ENCODE measurements at regions not wholly inside any gene's neighbourhood (a gene's known extent, or its start where the extent isn't known, plus 50 kb on each side); places are given as distances from the start of the nearest gene placed in this dataset.

DNA sequence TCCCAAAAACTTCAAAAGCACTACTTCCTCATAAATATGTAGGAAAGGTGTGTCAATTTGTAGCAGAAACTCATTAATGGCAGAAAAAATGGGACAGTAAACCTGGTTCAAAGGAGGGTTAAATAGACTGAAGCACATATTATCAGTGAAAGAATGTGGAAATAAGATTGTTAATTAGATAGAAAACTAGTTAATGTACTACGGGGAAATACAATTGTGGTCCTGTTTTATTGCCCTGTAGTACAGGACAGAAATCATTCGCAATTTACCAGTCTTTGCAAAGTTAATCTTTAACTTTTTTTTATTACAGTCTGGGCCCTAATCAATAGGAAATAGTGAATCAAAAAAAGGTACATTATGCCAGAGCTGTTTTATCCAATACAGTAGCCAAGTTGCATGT lies 82.0 kb upstream of the PAK5 start:
- Mint-ChIP-seq H3K9me3 (no peaks in the 10 kb centered on the region), H3K4me1 (no peaks in the 10 kb centered on the region), H3K27ac (no peak overlapping the region), H3K4me3 (no peak overlapping the region), H3K36me3 (ENCODE audit: low read depth) (no peaks in the 10 kb centered on the region), H3K27me3 (ENCODE audit: insufficient read depth) (no peaks in the 10 kb centered on the region)
- Histone ChIP-seq H3K9ac (ENCODE audit: extremely low read depth, low read length, poor library complexity, severe bottlenecking) (no peak overlapping the region), H3K4me3 (ENCODE audit: low read length) (no peak overlapping the region), H3K9me3 (ENCODE audit: control insufficient read depth, low read length) (no peaks in the 10 kb centered on the region), H3K27me3 (ENCODE audit: control insufficient read depth, insufficient read depth, low read length, poor library complexity, severe bottlenecking) (no peaks in the 10 kb centered on the region), H3K4me1 (ENCODE audit: control insufficient read depth, insufficient read depth, low read length) (no peaks in the 10 kb centered on the region), H3K36me3 (ENCODE audit: control insufficient read depth, insufficient read depth, low read length) (no peaks in the 10 kb centered on the region), H3K27ac (ENCODE audit: low read depth, low read length) (no peak overlapping the region)
- 82 to 86% methylated on average over 1 to 2 of the region's 2 CpGs for WGBS, 2 experiments (ENCODE audit: insufficient coverage in 1 of 2, insufficient read length in 1 of 2)
- no peak for DNase-seq
- TF ChIP-seq, protein P1, sequence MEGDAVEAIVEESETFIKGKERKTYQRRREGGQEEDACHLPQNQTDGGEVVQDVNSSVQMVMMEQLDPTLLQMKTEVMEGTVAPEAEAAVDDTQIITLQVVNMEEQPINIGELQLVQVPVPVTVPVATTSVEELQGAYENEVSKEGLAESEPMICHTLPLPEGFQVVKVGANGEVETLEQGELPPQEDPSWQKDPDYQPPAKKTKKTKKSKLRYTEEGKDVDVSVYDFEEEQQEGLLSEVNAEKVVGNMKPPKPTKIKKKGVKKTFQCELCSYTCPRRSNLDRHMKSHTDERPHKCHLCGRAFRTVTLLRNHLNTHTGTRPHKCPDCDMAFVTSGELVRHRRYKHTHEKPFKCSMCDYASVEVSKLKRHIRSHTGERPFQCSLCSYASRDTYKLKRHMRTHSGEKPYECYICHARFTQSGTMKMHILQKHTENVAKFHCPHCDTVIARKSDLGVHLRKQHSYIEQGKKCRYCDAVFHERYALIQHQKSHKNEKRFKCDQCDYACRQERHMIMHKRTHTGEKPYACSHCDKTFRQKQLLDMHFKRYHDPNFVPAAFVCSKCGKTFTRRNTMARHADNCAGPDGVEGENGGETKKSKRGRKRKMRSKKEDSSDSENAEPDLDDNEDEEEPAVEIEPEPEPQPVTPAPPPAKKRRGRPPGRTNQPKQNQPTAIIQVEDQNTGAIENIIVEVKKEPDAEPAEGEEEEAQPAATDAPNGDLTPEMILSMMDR (conservative IDR thresholded peaks at IDR 0.05), result no peak

DNA sequence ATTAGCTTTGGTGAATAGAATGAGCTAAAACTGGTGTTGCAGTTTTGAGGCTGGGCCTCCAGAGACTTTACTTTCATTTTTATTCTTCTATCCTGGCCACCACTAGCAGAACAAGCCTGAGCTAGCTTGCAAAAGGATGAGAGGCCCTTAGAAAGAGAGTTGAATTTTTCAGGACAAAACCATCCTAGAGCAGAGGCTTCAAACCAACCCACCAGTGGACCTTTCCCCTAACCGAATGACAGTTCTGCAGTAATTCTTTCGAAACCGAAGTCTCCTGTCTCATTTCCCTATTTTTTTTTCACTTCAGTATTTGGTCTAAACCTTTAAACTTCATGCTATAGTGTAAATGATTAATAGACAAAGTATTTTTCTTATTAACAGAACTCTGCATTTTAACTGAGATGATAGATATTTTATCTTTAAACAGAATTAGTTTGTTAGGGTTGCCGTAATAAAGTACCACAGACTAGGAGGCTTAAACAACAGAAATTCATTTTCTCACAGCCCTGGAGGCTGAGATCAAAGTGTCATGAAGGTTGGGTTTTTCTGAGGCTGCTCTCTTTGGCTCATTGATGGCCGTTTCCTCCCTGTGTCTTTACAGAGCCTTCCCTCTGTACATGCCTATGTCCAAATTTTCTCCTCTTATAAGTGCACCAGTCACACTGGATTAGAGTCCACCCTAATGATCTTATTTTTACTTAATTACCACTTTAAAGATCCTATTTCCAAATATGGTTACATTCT lies 80.6 kb upstream of the PAK5 start:
- Histone ChIP-seq H3K4me3 (ENCODE audit: low read length) (no peak overlapping the region), H3K36me3 (ENCODE audit: control insufficient read depth, insufficient read depth, low read length) (no peaks in the 10 kb centered on the region), H3K9me3 (ENCODE audit: control insufficient read depth, low read length) (no peaks in the 10 kb centered on the region), H3K27me3 (ENCODE audit: control insufficient read depth, insufficient read depth, low read length, poor library complexity, severe bottlenecking) (no peaks in the 10 kb centered on the region), H3K4me1 (ENCODE audit: control insufficient read depth, insufficient read depth, low read length) (no peaks in the 10 kb centered on the region), H3K27ac (ENCODE audit: low read depth, low read length) (no peak overlapping the region), H3K9ac (ENCODE audit: extremely low read depth, low read length, poor library complexity, severe bottlenecking) (no peak overlapping the region)
- Mint-ChIP-seq H3K4me1 (no peaks in the 10 kb centered on the region), H3K4me3 (no peak overlapping the region), H3K27ac (no peak overlapping the region), H3K36me3 (ENCODE audit: low read depth) (no peaks in the 10 kb centered on the region), H3K9me3 (no peaks in the 10 kb centered on the region), H3K27me3 (ENCODE audit: insufficient read depth) (no peaks in the 10 kb centered on the region)
- WGBS, 2 experiments (ENCODE audit: insufficient coverage in 1 of 2, insufficient read length in 1 of 2), result 92 to 96% methylated on average over 3 to 5 of the region's 5 CpGs
- TF ChIP-seq, protein P1 (conservative IDR thresholded peaks at IDR 0.05), result no peak
- no peak for DNase-seq

- H3K9ac ChIP-seq (ENCODE audit: extremely low read depth, low read length, poor library complexity, severe bottlenecking), result no peak overlapping the region
- TF ChIP-seq, protein P1 (conservative IDR thresholded peaks at IDR 0.05), result no peak
- no peaks in the 10 kb centered on the region for H3K27me3 ChIP-seq (ENCODE audit: control insufficient read depth, insufficient read depth, low read length, poor library complexity, severe bottlenecking)
- no peak overlapping the region for H3K4me3 ChIP-seq (ENCODE audit: low read length)
- Mint-ChIP-seq H3K27ac (no peak overlapping the region), H3K36me3 (ENCODE audit: low read depth) (no peaks in the 10 kb centered on the region), H3K9me3 (no peaks in the 10 kb centered on the region), H3K4me1 (no peaks in the 10 kb centered on the region), H3K4me3 (no peak overlapping the region), H3K27me3 (ENCODE audit: insufficient read depth) (no peaks in the 10 kb centered on the region)
- no peaks in the 10 kb centered on the region for H3K9me3 ChIP-seq (ENCODE audit: control insufficient read depth, low read length)
- H3K36me3 ChIP-seq (ENCODE audit: control insufficient read depth, insufficient read depth, low read length), result no peaks in the 10 kb centered on the region
- no peaks in the 10 kb centered on the region for H3K4me1 ChIP-seq (ENCODE audit: control insufficient read depth, insufficient read depth, low read length)
- WGBS, 2 experiments (ENCODE audit: insufficient coverage in 1 of 2, insufficient read length in 1 of 2), result 80 to 92% methylated on average over 4 to 5 of the region's 5 CpGs
- H3K27ac ChIP-seq (ENCODE audit: low read depth, low read length), result no peak overlapping the region
- DNase-seq, result no peak
Measured at GRCh38 chr20:9918348-9918747, 79.5 kb upstream of the PAK5 start.
